Activated CD4-positive, alpha-beta T cell treated with anti-CD3 and anti-CD28 coated beads, Interleukin-10, Interleukin-2, amounts not matched to agents 100 ng/mL and 50 ng/mL, durations not matched to agents 16 hours and 8 hours (primary cell): ENCODE measurements at regions not wholly inside any gene's neighbourhood (a gene's known extent, or its start where the extent isn't known, plus 50 kb on each side); places are given as distances from the start of the nearest gene placed in this dataset.

ENCODE experiments used
- DNase-seq: peaks from one replicate; pipeline ENCODE4 v3.0.0-alpha.2; 2020

- DNase-seq = no peak
Observed at GRCh38 chr16:61313931-61314330, 722.3 kb downstream of the CDH8 start.

GRCh38 chr16:61309386-61309785, 726.9 kb downstream of the CDH8 start:
- DNase-seq = no peak

DNA sequence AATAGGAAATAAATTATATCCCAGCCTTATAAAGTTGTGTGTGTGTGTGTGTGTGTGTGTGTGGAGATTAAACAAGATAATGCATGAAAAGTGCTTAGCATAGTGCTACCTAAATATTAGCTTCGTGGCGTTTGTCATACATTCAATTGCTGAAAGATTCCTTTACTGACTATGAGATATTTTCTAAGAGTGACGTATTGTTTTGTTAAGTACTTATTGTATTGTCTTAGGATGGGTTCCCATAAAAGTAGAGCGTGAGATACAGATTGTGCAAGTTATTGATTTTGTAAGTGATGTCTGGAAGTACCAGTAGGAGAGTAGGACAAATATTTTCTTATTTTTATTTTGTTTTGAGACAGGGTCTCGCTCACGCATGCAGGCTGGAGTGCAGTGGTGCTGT, 730.0 kb downstream of the CDH8 start:
- no peak for DNase-seq

DNA sequence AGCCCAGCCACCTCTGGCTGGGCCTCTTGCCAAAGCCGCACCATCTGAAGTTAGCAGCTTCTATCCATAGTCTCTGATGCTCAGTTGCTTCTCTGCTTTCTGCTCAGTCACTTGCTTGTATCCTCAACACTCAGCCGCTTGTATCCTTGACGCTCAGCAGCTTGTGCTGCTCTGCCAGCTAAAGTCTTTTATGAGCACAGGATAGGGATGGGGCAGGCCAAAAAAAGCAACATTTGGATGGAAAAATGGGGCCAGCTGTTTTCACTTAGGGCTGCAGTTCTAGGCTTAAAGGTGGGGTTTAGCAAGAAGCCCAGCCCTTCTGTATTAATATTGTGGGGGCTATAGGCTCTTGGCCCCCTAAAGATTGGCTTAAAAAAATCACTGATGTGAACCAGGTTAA, 739.4 kb downstream of the CDH8 start:
- no peak for DNase-seq

DNA sequence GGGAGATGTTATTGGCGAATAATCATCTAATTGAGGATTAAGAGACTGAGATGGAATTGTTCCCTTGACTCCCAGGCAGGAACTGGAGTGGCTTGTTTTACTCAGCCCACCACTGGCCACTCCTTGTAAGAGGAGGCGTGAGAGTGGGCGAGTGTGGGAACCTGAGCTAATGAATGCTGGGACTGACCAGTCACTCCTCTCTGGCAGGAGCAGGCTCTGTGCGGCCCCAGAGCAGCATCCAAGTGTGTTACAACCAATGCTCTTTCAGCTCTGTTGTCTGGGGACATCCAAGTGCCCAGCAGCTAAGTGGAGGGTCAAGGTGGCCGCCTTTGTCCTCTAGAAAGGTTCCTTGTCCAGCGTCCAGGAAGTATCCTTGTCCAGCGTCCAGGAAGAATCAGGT, 739.9 kb downstream of the CDH8 start:
- DNase-seq = no peak

- no peak for DNase-seq
Observed at GRCh38 chr16:61295311-61295710, 740.9 kb downstream of the CDH8 start.

GRCh38 chr16:61289141-61289540, 747.1 kb downstream of the CDH8 start:
- DNase-seq = no peak

- DNase-seq = no peak
Observed at GRCh38 chr16:61277849-61278248, 758.4 kb downstream of the CDH8 start.

- DNase-seq = no peak
Observed at GRCh38 chr16:61274211-61274610, 762.0 kb downstream of the CDH8 start.

- DNase-seq = no peak
Observed at GRCh38 chr16:61270726-61271125, 765.5 kb downstream of the CDH8 start.

GRCh38 chr16:61263400-61263799, 772.8 kb downstream of the CDH8 start:
- no peak for DNase-seq

DNA sequence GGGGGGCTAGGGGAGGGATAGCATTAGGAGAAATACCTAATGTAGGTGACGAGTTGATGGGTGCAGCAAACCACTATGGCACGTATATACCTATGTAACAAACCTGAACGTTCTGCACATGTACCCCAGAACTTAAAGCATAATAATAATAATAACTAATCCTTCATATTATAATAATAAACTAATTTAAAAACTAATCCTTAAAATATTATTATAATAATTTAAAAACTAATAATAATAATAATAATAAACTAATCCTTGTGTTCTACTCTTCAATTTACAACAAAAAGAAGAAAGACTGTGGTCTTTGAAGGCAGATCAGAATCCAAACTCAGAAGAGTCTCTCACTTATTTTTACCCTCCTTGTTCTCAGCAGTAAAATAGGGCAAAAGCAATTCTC, 774.9 kb downstream of the CDH8 start:
- no peak for DNase-seq

DNA sequence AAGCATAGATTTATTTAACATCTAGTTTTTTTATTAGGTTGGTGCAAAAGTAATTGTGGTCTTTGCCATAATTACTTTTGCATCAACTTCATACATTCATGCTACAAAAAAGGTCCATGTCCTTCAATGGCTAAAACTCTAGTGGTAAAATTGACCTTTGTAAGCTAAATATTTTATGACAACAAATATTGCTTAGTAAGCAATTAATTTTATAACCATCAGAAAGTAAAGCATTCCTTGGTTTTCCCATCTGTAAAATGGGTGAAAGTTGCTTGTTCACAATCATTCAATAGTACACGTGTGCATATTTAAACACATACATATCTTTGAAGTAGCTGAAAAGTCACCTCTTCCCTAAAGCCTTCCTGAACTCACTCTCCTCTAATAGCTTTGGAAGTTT, 789.6 kb downstream of the CDH8 start:
- DNase-seq = no peak

DNA sequence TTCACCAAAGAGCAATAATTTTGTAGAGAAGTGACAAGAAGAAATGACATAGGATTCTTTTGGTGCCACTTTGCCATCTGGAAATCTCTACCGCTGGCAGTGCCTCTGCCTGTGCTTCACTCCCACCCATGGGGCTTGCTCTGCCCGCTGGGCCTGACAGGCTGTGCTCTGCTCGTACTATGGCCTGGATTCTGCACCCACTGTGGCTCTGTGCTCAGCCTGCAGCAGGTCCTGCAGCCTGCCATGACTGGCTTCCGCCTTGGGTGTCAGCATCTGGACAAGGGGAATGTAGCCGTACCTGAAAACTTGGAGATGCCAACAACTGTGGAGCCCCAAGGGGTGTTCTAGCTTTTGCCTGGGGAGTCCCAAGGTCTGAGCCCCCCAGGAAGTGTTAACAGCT, 792.3 kb downstream of the CDH8 start:
- DNase-seq = no peak

GRCh38 chr16:61237884-61238485, 798.3 kb downstream of the CDH8 start:
- no peak for DNase-seq

- DNase-seq = no peak
Observed at GRCh38 chr16:61233713-61234112, 802.5 kb downstream of the CDH8 start.

- DNase-seq = no peak
Observed at GRCh38 chr16:61228371-61228770, 807.9 kb downstream of the CDH8 start.

DNA sequence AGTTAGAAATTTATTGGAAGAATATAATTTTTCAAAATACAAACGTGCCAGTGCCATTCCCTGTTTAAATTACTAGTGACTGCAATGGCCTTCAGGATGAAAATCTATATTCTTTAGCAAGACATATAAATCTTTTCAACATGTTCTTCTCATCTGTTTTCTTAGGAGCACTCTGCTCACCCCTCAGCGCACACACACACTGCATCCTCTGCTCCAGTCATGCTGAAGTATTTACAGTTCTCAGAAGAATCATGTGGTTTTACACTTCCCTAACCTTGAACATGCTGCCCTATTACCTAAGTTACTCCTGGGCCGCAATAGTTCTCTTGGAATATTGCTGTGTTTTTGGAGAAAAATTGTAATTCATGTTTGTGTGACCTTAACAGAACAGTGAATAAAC, 820.6 kb downstream of the CDH8 start:
- DNase-seq = no peak

DNA sequence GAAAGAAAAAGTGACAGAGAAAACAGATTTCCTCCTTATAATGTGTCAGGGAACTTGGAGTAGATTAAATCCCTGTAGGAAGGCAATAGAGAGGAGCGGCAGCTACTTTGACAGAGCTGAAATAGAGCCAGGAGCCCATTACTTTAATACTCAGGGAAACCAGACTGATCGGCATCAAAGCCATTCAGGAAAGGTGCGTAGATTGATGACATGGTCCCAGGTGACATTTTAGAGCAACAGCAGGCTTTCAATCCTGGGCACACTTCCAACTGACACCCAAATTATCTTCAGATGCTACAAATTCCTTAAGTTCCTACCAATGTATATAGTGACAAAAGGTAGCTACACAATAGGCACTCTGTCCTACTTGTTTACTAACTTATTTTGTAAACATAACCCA, 821.5 kb downstream of the CDH8 start:
- DNase-seq = no peak

DNA sequence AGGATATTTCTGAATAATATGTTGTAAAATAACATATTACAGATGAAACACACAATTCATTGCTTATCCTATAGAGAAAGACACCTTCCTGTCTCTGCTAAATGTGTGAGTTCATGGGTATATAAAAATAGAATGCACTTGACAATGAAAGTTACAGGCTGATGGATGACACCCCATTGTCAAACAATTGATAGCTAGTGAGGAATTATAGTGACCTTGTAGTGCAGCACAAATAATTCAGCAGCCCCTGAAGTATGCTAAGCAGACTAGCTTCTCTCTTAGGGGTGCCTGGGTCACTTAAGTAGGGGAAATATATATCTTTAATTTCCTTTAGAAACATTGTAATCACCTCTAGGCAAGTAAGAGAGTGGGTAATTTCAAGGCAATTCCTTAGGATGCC, 826.2 kb downstream of the CDH8 start:
- DNase-seq = no peak

GRCh38 chr16:61195006-61195405, 841.2 kb downstream of the CDH8 start:
- no peak for DNase-seq

- no peak for DNase-seq
Observed at GRCh38 chr16:61194573-61194972, 841.7 kb downstream of the CDH8 start.

DNA sequence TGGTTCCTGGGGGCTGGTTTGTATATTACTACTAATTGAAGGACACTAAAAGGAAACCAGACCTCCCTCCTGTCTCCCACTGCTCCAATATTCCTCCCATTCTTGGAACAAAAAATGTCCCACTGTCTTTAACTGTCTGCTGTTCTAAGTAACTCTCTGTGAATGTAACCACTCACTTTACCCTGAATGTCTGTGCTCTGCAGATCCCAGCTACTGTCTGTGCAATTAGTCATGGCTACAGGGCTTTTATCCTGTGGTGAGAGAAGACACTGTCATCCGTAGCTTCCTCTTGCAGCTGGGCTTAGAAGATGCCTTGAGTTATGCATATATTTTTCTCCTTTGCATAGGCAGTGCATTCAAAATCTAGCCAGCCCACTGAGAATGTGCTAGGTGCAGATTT, 853.8 kb downstream of the CDH8 start:
- no peak for DNase-seq

DNA sequence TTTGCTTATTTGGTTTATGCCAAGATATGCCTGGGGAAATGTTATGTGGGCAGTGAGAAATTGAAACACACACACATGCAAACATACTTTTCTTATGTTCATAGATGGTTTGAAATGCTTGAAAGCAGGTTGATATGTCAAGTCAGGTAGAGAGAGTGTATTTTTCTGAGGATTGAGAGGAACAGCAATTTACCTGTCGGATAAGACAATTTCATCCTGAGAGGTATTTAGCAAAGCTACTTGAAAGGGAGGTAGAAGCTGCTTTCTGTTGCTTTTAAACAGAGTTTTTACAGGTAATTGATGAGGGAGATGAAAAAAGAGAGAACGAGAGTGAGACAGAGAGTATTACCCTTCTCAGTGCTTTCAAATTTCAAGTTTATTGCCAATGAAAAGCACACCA, 854.3 kb downstream of the CDH8 start:
- no peak for DNase-seq

GRCh38 chr16:61179561-61179960, 856.7 kb downstream of the CDH8 start:
- no peak for DNase-seq

DNA sequence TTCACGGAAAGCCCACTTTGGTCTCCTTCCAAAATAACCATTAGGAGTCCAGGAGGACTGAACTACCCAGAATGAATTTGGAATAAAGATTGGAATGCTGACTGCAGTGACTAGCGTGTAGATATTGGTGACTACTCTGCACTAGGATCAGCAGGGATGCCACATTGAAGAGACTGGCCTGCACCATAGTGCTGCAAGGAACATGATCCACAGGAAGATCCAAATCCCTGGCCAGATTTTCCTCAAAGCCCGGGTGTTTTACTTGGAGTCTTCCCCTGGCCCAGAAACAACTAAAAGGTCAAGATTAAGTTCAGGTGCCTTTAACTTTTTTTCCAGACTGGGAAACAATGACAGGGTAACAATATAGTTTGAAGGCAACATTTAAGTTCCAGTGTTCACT, 870.4 kb downstream of the CDH8 start:
- DNase-seq = no peak
